ENCODE measurements at regions not wholly inside any gene's neighbourhood (a gene's known extent, or its start where the extent isn't known, plus 50 kb on each side); places are given as distances from the start of the nearest gene placed in this dataset.
"Not testable (repeated sequence)": the region's sequence is repeated elsewhere in the genome, so short reads cannot be mapped to it uniquely, and the experiment has no call there.

DNA sequence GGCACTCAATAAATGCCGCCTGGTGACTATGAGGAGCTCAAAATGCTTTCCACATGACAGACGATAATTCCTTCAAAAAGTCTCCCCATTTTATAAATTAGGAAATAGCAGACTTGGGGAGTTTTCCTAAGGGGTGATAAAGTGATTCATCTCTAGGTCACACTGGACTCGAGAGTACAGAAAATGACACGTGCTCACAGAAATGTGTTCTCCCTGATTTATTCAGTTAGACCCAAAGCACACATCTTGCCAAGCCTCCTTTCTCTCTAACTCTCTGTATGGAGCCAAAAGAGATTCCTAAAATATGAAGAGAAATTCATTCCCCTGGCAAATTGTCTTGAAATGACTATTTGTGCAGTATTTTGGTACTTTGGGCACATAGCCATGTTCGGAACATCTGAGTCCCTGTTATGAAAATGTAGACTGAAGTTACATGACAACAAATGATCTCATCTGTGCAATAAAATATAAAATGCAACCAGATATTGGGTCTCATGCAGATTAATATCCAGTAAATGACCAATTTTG is 381.1 kb downstream of the TFAP2B start:
- Histone ChIP-seq H3K27me3 (ENCODE audit: low read length) (no peaks in the 10 kb centered on the region), H3F3A (ENCODE audit: insufficient read depth) (no peaks in the 10 kb centered on the region), H3K4me2 (ENCODE audit: low read depth, low read length, poor library complexity, severe bottlenecking) (no peak overlapping the region), H3K27ac (ENCODE audit: low read depth, low read length) (no peak overlapping the region), H2AFZ (ENCODE audit: low read depth, low read length, severe bottlenecking) (no peak overlapping the region), H3K4me3 (ENCODE audit: insufficient read depth, low read length, poor library complexity, severe bottlenecking) (no peak overlapping the region), H3K9me3 (ENCODE audit: insufficient read depth, low read length) (no peaks in the 10 kb centered on the region), H3K79me2 (ENCODE audit: insufficient read depth, low read length) (no peaks in the 10 kb centered on the region), H3K9me2 (replicated peaks; ENCODE audit: insufficient read depth, low read length) (no peaks in the 10 kb centered on the region), H3K36me3 (ENCODE audit: low read length) (no peaks in the 10 kb centered on the region), H4K20me1 (ENCODE audit: low read depth, low read length) (no peaks in the 10 kb centered on the region; the same call in 1 of the 2 replicates), H3K9ac (ENCODE audit: low read length) (no peak overlapping the region)
- TF ChIP-seq EZH2phosphoT487 (conservative IDR thresholded peaks at IDR 0.05; ENCODE audit: low read length) = no peak
- TF ChIP-seq, protein P1, sequence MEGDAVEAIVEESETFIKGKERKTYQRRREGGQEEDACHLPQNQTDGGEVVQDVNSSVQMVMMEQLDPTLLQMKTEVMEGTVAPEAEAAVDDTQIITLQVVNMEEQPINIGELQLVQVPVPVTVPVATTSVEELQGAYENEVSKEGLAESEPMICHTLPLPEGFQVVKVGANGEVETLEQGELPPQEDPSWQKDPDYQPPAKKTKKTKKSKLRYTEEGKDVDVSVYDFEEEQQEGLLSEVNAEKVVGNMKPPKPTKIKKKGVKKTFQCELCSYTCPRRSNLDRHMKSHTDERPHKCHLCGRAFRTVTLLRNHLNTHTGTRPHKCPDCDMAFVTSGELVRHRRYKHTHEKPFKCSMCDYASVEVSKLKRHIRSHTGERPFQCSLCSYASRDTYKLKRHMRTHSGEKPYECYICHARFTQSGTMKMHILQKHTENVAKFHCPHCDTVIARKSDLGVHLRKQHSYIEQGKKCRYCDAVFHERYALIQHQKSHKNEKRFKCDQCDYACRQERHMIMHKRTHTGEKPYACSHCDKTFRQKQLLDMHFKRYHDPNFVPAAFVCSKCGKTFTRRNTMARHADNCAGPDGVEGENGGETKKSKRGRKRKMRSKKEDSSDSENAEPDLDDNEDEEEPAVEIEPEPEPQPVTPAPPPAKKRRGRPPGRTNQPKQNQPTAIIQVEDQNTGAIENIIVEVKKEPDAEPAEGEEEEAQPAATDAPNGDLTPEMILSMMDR (IDR thresholded peaks at IDR 0.05; ENCODE audit: insufficient read depth, low read length, poor library complexity, severe bottlenecking) = no peak

DNA sequence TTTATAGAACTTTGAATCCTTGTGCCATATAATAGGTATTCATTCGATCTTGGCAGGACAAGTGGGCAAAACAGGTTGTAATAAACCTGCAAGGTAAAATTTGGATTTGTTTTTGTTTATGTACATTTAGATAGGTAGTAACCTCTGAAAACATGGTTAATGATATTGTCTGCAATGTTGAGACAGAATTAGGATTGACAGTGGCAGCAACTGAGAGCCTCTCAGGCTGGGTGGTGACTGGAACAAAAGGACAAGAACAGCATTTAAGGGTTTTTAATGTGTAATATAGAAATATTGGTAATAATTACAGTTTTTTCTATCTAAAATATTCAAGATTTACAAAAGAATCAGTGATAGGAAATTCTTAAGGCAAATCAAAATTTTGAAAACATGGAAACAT is 382.0 kb downstream of the TFAP2B start:
- H3K79me2 ChIP-seq (ENCODE audit: insufficient read depth, low read length) = no peaks in the 10 kb centered on the region
- no peak overlapping the region for H3K4me2 ChIP-seq (ENCODE audit: low read depth, low read length, poor library complexity, severe bottlenecking)
- no peak overlapping the region for H3K9ac ChIP-seq (ENCODE audit: low read length)
- H4K20me1 ChIP-seq (ENCODE audit: low read depth, low read length) = no peaks in the 10 kb centered on the region; the same call in 1 of the 2 replicates
- H3K36me3 ChIP-seq (ENCODE audit: low read length) = no peaks in the 10 kb centered on the region
- TF ChIP-seq, protein P1 (IDR thresholded peaks at IDR 0.05; ENCODE audit: insufficient read depth, low read length, poor library complexity, severe bottlenecking) = no peak
- no peak for TF ChIP-seq EZH2phosphoT487 (conservative IDR thresholded peaks at IDR 0.05; ENCODE audit: low read length)
- no peak overlapping the region for H3K27ac ChIP-seq (ENCODE audit: low read depth, low read length)
- H3K27me3 ChIP-seq (ENCODE audit: low read length) = no peaks in the 10 kb centered on the region
- H2AFZ ChIP-seq (ENCODE audit: low read depth, low read length, severe bottlenecking) = no peak overlapping the region
- H3K4me3 ChIP-seq (ENCODE audit: insufficient read depth, low read length, poor library complexity, severe bottlenecking) = no peak overlapping the region
- H3K9me3 ChIP-seq (ENCODE audit: insufficient read depth, low read length) = no peaks in the 10 kb centered on the region
- H3K9me2 ChIP-seq (replicated peaks; ENCODE audit: insufficient read depth, low read length) = no peaks in the 10 kb centered on the region
- no peaks in the 10 kb centered on the region for H3F3A ChIP-seq (ENCODE audit: insufficient read depth)

GRCh38 chr6:51202653-51203052 is 384.0 kb downstream of the TFAP2B start:
- not testable (repeated sequence) for H3K4me2 ChIP-seq (ENCODE audit: low read depth, low read length, poor library complexity, severe bottlenecking); H3K79me2 ChIP-seq (ENCODE audit: insufficient read depth, low read length); H3K9ac ChIP-seq (ENCODE audit: low read length); H3K36me3 ChIP-seq (ENCODE audit: low read length); H3K9me2 ChIP-seq (replicated peaks; ENCODE audit: insufficient read depth, low read length); H4K20me1 ChIP-seq (ENCODE audit: low read depth, low read length); H3K9me3 ChIP-seq (ENCODE audit: insufficient read depth, low read length); H3K27ac ChIP-seq (ENCODE audit: low read depth, low read length); H3F3A ChIP-seq (ENCODE audit: insufficient read depth); H3K27me3 ChIP-seq (ENCODE audit: low read length); H2AFZ ChIP-seq (ENCODE audit: low read depth, low read length, severe bottlenecking); H3K4me3 ChIP-seq (ENCODE audit: insufficient read depth, low read length, poor library complexity, severe bottlenecking)

DNA sequence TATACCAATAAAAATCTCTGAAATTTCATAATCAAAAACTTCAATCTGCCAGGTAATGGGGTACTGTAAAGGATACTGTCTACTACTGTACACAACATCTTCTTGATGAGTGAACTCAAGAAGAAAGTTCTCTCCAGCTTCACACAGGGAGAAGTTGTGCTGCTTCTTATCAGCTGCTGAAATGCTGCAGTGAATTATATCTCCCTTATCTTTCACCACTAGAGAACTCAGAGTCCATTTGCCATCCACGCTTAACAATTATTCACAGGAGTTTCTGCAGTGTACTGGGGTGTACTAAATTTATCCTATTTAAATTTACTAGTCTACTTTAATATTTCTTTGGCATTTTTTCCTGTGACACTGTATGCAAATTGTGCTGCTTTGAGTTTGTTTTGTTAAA is 384.8 kb downstream of the TFAP2B start:
- Histone ChIP-seq H3K9ac (ENCODE audit: low read length) (no peak overlapping the region), H3K79me2 (ENCODE audit: insufficient read depth, low read length) (no peaks in the 10 kb centered on the region), H3K27me3 (ENCODE audit: low read length) (no peaks in the 10 kb centered on the region), H2AFZ (ENCODE audit: low read depth, low read length, severe bottlenecking) (no peak overlapping the region), H3K27ac (ENCODE audit: low read depth, low read length) (no peak overlapping the region), H3K9me2 (replicated peaks; ENCODE audit: insufficient read depth, low read length) (no peaks in the 10 kb centered on the region), H4K20me1 (ENCODE audit: low read depth, low read length) (no peaks in the 10 kb centered on the region; the same call in 1 of the 2 replicates), H3K36me3 (ENCODE audit: low read length) (no peaks in the 10 kb centered on the region), H3F3A (ENCODE audit: insufficient read depth) (no peaks in the 10 kb centered on the region), H3K4me3 (ENCODE audit: insufficient read depth, low read length, poor library complexity, severe bottlenecking) (no peak overlapping the region), H3K9me3 (ENCODE audit: insufficient read depth, low read length) (no peaks in the 10 kb centered on the region), H3K4me2 (ENCODE audit: low read depth, low read length, poor library complexity, severe bottlenecking) (no peak overlapping the region)
- no peak for TF ChIP-seq EZH2phosphoT487 (conservative IDR thresholded peaks at IDR 0.05; ENCODE audit: low read length)
- TF ChIP-seq, protein P1 (IDR thresholded peaks at IDR 0.05; ENCODE audit: insufficient read depth, low read length, poor library complexity, severe bottlenecking) = no peak

DNA sequence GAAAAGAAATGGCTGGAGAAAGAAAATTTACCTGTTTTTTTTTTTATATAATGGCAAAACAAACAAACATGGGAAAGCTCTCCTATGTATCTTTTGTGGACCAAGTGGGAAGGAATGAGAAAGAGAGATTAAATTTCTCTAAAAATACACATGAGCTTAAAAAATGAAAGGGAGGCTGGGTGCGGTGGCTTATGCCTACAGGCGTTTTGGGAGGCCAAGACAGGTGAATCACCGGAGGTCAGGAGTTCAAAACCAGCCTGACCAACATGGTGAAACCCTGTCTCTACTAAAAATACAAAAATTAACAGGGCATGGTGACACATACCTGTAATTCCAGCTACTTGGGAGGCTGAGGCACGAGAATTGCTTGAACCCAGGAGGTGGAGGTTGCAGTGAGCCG is 388.0 kb downstream of the TFAP2B start:
- not testable (repeated sequence) for H3K4me2 ChIP-seq (ENCODE audit: low read depth, low read length, poor library complexity, severe bottlenecking); H4K20me1 ChIP-seq (ENCODE audit: low read depth, low read length); H3K79me2 ChIP-seq (ENCODE audit: insufficient read depth, low read length); H3K4me3 ChIP-seq (ENCODE audit: insufficient read depth, low read length, poor library complexity, severe bottlenecking); H3K36me3 ChIP-seq (ENCODE audit: low read length); H3K9me3 ChIP-seq (ENCODE audit: insufficient read depth, low read length); H2AFZ ChIP-seq (ENCODE audit: low read depth, low read length, severe bottlenecking); H3K9ac ChIP-seq (ENCODE audit: low read length); H3K9me2 ChIP-seq (replicated peaks; ENCODE audit: insufficient read depth, low read length); H3K27ac ChIP-seq (ENCODE audit: low read depth, low read length); H3F3A ChIP-seq (ENCODE audit: insufficient read depth); H3K27me3 ChIP-seq (ENCODE audit: low read length)
